ENCODE measurements at regions not wholly inside any gene's neighbourhood (a gene's known extent, or its start where the extent isn't known, plus 50 kb on each side); places are given as distances from the start of the nearest gene placed in this dataset.

DNA sequence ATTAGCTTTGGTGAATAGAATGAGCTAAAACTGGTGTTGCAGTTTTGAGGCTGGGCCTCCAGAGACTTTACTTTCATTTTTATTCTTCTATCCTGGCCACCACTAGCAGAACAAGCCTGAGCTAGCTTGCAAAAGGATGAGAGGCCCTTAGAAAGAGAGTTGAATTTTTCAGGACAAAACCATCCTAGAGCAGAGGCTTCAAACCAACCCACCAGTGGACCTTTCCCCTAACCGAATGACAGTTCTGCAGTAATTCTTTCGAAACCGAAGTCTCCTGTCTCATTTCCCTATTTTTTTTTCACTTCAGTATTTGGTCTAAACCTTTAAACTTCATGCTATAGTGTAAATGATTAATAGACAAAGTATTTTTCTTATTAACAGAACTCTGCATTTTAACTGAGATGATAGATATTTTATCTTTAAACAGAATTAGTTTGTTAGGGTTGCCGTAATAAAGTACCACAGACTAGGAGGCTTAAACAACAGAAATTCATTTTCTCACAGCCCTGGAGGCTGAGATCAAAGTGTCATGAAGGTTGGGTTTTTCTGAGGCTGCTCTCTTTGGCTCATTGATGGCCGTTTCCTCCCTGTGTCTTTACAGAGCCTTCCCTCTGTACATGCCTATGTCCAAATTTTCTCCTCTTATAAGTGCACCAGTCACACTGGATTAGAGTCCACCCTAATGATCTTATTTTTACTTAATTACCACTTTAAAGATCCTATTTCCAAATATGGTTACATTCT, 80.6 kb upstream of the PAK5 start:
- ATAC-seq = no peak

DNA sequence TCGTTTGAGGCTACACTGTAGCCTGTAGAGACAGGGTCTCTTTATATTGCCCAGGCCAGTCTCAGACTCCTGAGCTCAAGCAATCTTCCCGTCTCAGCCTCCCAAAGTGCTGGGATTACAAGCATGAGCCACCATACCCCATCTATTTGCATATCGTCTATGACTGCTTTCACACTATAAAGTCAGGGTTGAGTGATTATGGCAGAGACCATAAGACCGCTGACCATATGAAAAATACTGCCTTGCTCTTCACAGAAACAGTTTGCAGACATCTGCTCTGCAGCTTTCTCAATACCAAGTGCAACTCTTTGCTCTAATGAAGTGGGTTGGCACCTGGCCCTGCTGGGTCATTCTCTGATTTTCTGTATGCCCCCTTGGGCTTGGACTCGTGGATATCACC, 79.5 kb upstream of the PAK5 start:
- ATAC-seq = no peak

DNA sequence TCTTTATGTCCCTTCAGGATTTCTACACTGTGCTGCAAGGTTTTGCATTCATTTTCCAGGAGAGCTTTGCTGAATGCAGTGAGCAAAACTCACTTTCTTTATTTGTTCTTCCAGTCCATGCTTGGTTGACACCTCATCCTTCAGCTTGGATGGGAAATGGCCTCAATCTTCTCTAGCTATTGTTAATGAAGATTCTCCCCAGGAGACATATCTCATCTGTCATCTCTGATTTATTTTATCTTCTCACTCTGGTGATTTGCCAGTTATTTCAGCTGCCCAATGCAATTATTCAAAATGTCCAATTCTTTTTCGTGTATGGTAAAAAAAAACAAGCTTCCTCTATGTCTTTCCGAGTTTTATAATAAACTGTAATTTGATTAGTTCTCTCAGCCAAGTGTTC, 77.9 kb upstream of the PAK5 start:
- ATAC-seq = no peak

DNA sequence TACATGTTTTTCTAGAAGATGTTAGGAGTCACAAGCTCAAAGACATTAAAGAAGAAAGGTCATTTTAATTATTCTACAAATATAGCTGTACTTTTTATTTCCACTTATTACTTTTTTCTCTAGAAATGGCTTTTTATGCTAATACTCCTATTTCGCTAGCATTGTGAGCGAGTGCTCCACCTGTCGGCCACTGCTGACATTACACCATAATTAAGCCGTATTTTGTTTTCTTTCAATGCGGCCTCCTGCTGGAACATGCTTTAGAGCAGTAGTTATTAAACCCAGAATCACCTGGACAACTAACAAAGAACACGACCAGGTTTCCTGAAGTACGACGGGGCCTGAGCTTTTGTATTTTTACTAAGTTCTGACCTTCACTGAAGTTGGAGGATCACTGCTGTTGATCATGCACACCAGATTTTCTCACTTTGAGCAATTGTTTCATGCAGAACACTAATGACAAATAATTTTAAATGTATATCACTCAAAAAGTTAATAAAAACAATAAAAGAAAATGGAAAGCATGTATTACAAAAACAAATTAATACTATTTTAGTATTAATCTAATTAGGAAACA, 74.1 kb upstream of the PAK5 start:
- ATAC-seq = peak; percentile 53

DNA sequence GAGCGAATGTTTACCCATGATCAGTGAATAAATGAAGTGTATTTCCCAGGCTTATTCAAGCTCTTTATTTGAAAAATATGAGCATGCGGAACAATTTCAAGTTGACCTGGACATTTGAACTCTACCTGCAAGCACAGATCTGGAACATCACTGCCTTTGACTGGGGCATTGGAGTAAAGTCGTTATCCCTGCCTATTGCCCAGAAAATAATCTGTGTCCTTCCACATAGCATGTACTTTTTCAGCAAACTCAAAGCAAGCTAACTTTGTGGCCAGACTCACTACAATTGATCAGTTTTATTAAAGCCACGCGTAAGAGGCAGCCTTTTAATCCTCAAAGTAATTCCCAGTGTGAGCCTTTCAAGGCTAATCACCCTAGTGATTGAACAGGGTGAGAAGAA, 73.4 kb upstream of the PAK5 start:
- ATAC-seq = no peak

DNA sequence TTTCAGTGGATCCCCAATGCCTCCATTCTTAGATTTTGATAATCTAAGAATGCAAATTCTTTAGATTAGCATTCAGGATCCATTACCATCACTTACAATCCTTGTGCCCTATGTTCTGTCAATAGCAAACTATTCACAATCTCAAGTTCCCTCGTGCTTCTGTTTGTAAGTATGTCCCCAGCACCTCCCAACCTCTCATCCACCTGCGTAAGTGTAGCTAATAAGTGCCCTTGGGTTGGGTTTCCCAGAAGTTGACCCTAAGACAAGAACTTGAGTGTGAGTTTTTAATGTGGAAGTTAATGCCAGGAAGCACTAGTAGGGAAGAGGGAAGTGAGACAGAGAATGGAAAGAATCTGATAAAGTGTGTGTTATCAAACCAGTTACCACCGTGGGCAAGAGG, 72.6 kb upstream of the PAK5 start:
- no peak for ATAC-seq

DNA sequence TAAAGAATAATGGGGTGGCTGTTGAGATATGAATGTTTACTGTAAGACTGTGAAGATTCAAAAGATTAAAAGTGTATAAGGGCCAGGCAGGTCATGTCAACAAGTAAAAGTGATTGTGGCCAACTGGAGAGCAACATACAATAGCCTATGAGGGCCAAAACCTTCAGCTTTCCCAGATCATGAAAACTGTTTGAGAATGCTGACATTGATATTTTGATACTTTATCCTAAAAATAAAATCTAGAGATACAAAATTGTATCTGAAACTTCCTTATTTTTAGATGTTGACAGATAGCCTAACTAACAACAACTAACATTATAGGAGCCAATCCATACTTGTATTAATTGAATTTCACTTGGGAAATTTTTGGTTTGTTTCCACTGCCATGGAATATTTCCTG, 70.3 kb upstream of the PAK5 start:
- ATAC-seq = no peak

DNA sequence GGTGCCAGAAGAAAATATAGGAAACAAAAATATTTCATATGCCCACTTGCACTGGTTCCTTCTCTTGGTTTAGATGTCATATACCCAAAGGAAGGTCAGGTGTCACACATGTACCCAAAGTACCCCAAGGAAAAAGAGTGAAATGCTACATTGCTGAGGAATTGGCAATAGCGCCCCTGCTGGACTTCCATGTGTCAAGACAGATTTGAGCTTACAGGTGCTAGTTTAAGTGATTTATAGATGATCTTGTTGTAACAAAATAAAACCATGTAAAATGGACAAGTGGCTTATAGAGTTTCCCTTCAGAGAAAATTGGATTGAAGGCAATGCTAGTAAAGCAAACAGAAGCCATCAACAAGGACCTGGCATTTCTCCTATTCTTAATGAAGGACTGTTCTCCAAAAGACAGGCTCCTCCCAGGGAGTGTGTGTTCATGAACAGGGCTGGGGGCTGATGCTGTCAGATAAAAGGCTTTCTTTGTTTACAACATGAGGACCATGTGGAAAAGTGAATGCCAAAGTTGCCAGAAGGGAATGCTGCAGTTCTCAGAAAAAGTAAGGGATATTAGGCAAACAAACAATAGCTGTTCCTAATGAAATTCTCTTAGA, 64.3 kb upstream of the PAK5 start:
- ATAC-seq = no peak

DNA sequence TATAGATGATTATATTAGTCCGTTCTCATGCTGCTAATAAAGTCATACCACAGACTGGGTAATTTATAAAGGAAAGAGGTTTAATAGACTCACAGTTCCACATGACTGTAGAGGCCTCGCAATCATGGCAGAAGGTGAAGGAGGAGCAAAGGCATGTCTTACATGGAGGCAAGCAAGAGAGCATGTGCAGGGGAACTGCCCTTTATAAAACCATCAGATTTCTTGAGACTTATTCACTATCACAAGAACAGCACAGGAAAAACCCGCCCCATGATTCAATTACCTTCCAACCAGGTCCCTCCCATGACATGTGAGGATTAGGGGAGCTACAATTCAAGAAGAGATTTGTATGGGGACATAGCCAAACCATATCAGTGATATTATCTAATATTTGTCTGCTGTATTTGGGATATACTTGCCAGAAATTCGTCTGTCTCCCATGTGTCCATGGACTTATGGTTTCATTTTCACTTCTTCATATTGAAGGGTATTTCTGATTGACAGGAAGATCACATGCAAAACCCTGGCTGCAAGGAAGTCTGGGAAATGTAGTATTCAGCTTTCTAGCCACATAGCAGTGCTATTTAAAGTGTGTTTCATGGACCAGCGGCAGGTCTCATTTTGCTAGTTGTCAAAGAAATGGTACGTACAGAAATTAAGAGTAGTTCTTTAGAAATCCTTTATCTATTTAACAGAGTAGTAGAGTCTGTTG, 50.5 kb upstream of the PAK5 start:
- no peak for ATAC-seq

All from esophagus mucosa (tissue), 1 donor.